ENCODE measurements at regions not wholly inside any gene's neighbourhood (a gene's known extent, or its start where the extent isn't known, plus 50 kb on each side); places are given as distances from the start of the nearest gene placed in this dataset.
A peak's percentile ranks its signal among the peaks of the same experiment; 100 is the strongest.

- no peak for TF ChIP-seq CTCF (IDR thresholded peaks at IDR 0.05; ENCODE audit: low read length, missing control alignments)
Observed at GRCh38 chr2:236824836-236825235, 255.2 kb downstream of the ACKR3 start.

GRCh38 chr2:236825989-236826510 lies 256.4 kb downstream of the ACKR3 start:
- no peak for TF ChIP-seq CTCF (IDR thresholded peaks at IDR 0.05; ENCODE audit: low read length, missing control alignments)
- H3K4me3 ChIP-seq (replicated peaks; ENCODE audit: low read depth, low read length): no peak overlapping the region

More at GRCh38 chr2:236824836-236825235, 255.2 kb downstream of the ACKR3 start:
- DNase-seq (ENCODE audit: low read depth): no peak
- no peak overlapping the region for H3K4me3 ChIP-seq (replicated peaks; ENCODE audit: low read depth, low read length)

GRCh38 chr2:236826606-236827156 lies 257.1 kb downstream of the ACKR3 start:
- no peak for TF ChIP-seq CTCF (IDR thresholded peaks at IDR 0.05; ENCODE audit: low read length, missing control alignments)
- H3K4me3 ChIP-seq (replicated peaks; ENCODE audit: low read depth, low read length): no peak overlapping the region
- DNase-seq (ENCODE audit: low read depth): no peak

More at GRCh38 chr2:236825989-236826510, 256.4 kb downstream of the ACKR3 start:
- DNase-seq (ENCODE audit: low read depth): no peak

- no peak overlapping the region for H3K4me3 ChIP-seq (replicated peaks; ENCODE audit: low read depth, low read length)
- no peak for TF ChIP-seq CTCF (IDR thresholded peaks at IDR 0.05; ENCODE audit: low read length, missing control alignments)
- peak; percentile 20 for DNase-seq (ENCODE audit: low read depth)
Observed at GRCh38 chr2:236827997-236828396, 257.7 kb upstream of the COPS8 start.

GRCh38 chr2:236828820-236829219 lies 256.9 kb upstream of the COPS8 start:
- TF ChIP-seq CTCF (IDR thresholded peaks at IDR 0.05; ENCODE audit: low read length, missing control alignments): no peak
- no peak overlapping the region for H3K4me3 ChIP-seq (replicated peaks; ENCODE audit: low read depth, low read length)
- no peak for DNase-seq (ENCODE audit: low read depth)

GRCh38 chr2:236830926-236831325 lies 254.8 kb upstream of the COPS8 start:
- no peak overlapping the region for H3K4me3 ChIP-seq (replicated peaks; ENCODE audit: low read depth, low read length)
- TF ChIP-seq CTCF (IDR thresholded peaks at IDR 0.05; ENCODE audit: low read length, missing control alignments): no peak
- no peak for DNase-seq (ENCODE audit: low read depth)

- DNase-seq (ENCODE audit: low read depth): no peak
- TF ChIP-seq CTCF (IDR thresholded peaks at IDR 0.05; ENCODE audit: low read length, missing control alignments): no peak
- H3K4me3 ChIP-seq (replicated peaks; ENCODE audit: low read depth, low read length): no peak overlapping the region
Observed at GRCh38 chr2:236831698-236832097, 254.0 kb upstream of the COPS8 start.

Measured in fibroblast of pulmonary artery (primary cell).